ENCODE measurements at regions not wholly inside any gene's neighbourhood (a gene's known extent, or its start where the extent isn't known, plus 50 kb on each side); places are given as distances from the start of the nearest gene placed in this dataset.

GRCh38 chr7:117949232-117949631, 76.0 kb upstream of the CTTNBP2 start:
- Histone ChIP-seq H3K9me1 (ENCODE audit: control insufficient read depth, extremely low read depth, insufficient read depth, low read length) (no peaks in the 10 kb centered on the region), H3K27ac (ENCODE audit: control insufficient read depth, insufficient read depth, low read length) (no peak overlapping the region), H3K4me3 (ENCODE audit: control insufficient read depth in 2 of 3, extremely low read depth in 1 of 3, insufficient read depth in 2 of 3, low read depth in 1 of 3, low read length in 3 of 3) (no peak overlapping the region), H3K79me2 (ENCODE audit: control insufficient read depth, insufficient read depth, low read length) (no peaks in the 10 kb centered on the region), H4K20me1 (ENCODE audit: control insufficient read depth, extremely low read depth, insufficient read depth, low read length) (no peaks in the 10 kb centered on the region), H2AFZ (ENCODE audit: control insufficient read depth, low read length) (no peak overlapping the region), H3K4me1 (ENCODE audit: control insufficient read depth, extremely low read depth, insufficient read depth, low read length) (peaks cover 40% of the 10 kb centered on the region), H3K36me3 (ENCODE audit: control insufficient read depth in 2 of 2, extremely low read depth in 1 of 2, insufficient read depth in 2 of 2, low read length in 2 of 2) (no peaks in the 10 kb centered on the region), H3K9me3 (ENCODE audit: control insufficient read depth, low read depth, low read length) (no peaks in the 10 kb centered on the region), H3K4me2 (ENCODE audit: control insufficient read depth, extremely low read depth, insufficient read depth, low read depth, low read length) (no peak overlapping the region), H3K9ac (ENCODE audit: control insufficient read depth, extremely low read depth, insufficient read depth, low read length) (no peak overlapping the region), H3K27me3 (ENCODE audit: control insufficient read depth, extremely low read depth, insufficient read depth, low read length) (no peaks in the 10 kb centered on the region)
- FAIRE-seq = peak; percentile 95
- dilution Hi-C loops (cut with MboI; ENCODE audit: extremely low pct_ligation_motif_present, low sequenced_read_pairs) = no loop called here
- no peak for TF ChIP-seq EZH2 (IDR thresholded peaks at IDR 0.05; ENCODE audit: low read length)
- TF ChIP-seq, protein P1, sequence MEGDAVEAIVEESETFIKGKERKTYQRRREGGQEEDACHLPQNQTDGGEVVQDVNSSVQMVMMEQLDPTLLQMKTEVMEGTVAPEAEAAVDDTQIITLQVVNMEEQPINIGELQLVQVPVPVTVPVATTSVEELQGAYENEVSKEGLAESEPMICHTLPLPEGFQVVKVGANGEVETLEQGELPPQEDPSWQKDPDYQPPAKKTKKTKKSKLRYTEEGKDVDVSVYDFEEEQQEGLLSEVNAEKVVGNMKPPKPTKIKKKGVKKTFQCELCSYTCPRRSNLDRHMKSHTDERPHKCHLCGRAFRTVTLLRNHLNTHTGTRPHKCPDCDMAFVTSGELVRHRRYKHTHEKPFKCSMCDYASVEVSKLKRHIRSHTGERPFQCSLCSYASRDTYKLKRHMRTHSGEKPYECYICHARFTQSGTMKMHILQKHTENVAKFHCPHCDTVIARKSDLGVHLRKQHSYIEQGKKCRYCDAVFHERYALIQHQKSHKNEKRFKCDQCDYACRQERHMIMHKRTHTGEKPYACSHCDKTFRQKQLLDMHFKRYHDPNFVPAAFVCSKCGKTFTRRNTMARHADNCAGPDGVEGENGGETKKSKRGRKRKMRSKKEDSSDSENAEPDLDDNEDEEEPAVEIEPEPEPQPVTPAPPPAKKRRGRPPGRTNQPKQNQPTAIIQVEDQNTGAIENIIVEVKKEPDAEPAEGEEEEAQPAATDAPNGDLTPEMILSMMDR (optimal IDR thresholded peaks at IDR 0.05 in 1 of 3, IDR thresholded peaks at IDR 0.05 in 1 of 3, conservative IDR thresholded peaks at IDR 0.05 in 1 of 3; ENCODE audit: extremely low read depth in 1 of 3, insufficient read depth in 2 of 3, low read length in 3 of 3) = peak; percentile 26 to 47 (median 46)
- no peak for DNase-seq (ENCODE audit: low read depth, low spot score)

- Histone ChIP-seq H3K4me1 (ENCODE audit: control insufficient read depth, extremely low read depth, insufficient read depth, low read length) (peaks cover 40% of the 10 kb centered on the region), H3K4me2 (ENCODE audit: control insufficient read depth, extremely low read depth, insufficient read depth, low read depth, low read length) (peak overlapping the region; percentile 47), H3K9me3 (ENCODE audit: control insufficient read depth, low read depth, low read length) (no peaks in the 10 kb centered on the region), H3K9me1 (ENCODE audit: control insufficient read depth, extremely low read depth, insufficient read depth, low read length) (no peaks in the 10 kb centered on the region), H3K27me3 (ENCODE audit: control insufficient read depth, extremely low read depth, insufficient read depth, low read length) (no peaks in the 10 kb centered on the region), H2AFZ (ENCODE audit: control insufficient read depth, low read length) (no peak overlapping the region), H3K4me3 (ENCODE audit: control insufficient read depth in 2 of 3, extremely low read depth in 1 of 3, insufficient read depth in 2 of 3, low read depth in 1 of 3, low read length in 3 of 3) (no peak overlapping the region), H4K20me1 (ENCODE audit: control insufficient read depth, extremely low read depth, insufficient read depth, low read length) (no peaks in the 10 kb centered on the region), H3K9ac (ENCODE audit: control insufficient read depth, extremely low read depth, insufficient read depth, low read length) (no peak overlapping the region), H3K27ac (ENCODE audit: control insufficient read depth, insufficient read depth, low read length) (peak overlapping the region; percentile 27), H3K79me2 (ENCODE audit: control insufficient read depth, insufficient read depth, low read length) (no peaks in the 10 kb centered on the region), H3K36me3 (ENCODE audit: control insufficient read depth in 2 of 2, extremely low read depth in 1 of 2, insufficient read depth in 2 of 2, low read length in 2 of 2) (no peaks in the 10 kb centered on the region)
- peak; percentile 59 for DNase-seq (ENCODE audit: low read depth, low spot score)
- no peak for FAIRE-seq
- dilution Hi-C loops (cut with MboI; ENCODE audit: extremely low pct_ligation_motif_present, low sequenced_read_pairs) = no loop called here
- TF ChIP-seq EZH2 (IDR thresholded peaks at IDR 0.05; ENCODE audit: low read length) = no peak
- TF ChIP-seq, protein P1 (optimal IDR thresholded peaks at IDR 0.05 in 1 of 3, IDR thresholded peaks at IDR 0.05 in 1 of 3, conservative IDR thresholded peaks at IDR 0.05 in 1 of 3; ENCODE audit: extremely low read depth in 1 of 3, insufficient read depth in 2 of 3, low read length in 3 of 3) = no peak
Measured at GRCh38 chr7:117950601-117951260, 77.5 kb upstream of the CTTNBP2 start.

All from keratinocyte (primary cell).